MM.1S (cell line): ENCODE measurements at regions not wholly inside any gene's neighbourhood (a gene's known extent, or its start where the extent isn't known, plus 50 kb on each side); places are given as distances from the start of the nearest gene placed in this dataset.

Source experiments
- DNase-seq: peaks from one replicate; pipeline ENCODE4 v3.0.0-alpha.2; 2015
- H2AFZ ChIP-seq: fragments of 300-600 bp; sonication (generic); 2 replicates; pipeline ENCODE4 v1.6.0; 2016; ENCODE audit warnings: antibody characterized with exemption, low read length
- H3F3A ChIP-seq: fragments of 300-600 bp; sonication (generic); 2 replicates; pipeline ENCODE4 v1.6.1; 2016; ENCODE audit warnings: mild to moderate bottlenecking, antibody characterized with exemption, low read length, moderate library complexity, mixed read lengths; ENCODE audit not compliant: insufficient read depth
- H3K27ac ChIP-seq: fragments of 300-600 bp; sonication (generic); 2 replicates; pipeline ENCODE4 v1.5.1; 2016; ENCODE audit warnings: mild to moderate bottlenecking, low read length
- H3K27me3 ChIP-seq: fragments of 300-600 bp; sonication (generic); replicated peaks from 2 replicates; pipeline ENCODE4 v1.6.0; 2016; ENCODE audit warnings: low read length; ENCODE audit not compliant: insufficient read depth
- H3K36me3 ChIP-seq: fragments of 300-600 bp; sonication (generic); replicated peaks from 2 replicates; pipeline ENCODE4 v1.6.1; 2016; ENCODE audit warnings: mild to moderate bottlenecking, low read length, mixed read lengths; ENCODE audit not compliant: insufficient read depth
- H3K4me1 ChIP-seq: fragments of 300-600 bp; sonication (generic); 2 replicates; pipeline ENCODE4 v1.6.1; 2016; ENCODE audit warnings: low read length, mixed read lengths
- H3K4me2 ChIP-seq: fragments of 300-600 bp; sonication (generic); 2 replicates; pipeline ENCODE4 v1.6.0; 2016; ENCODE audit warnings: low read depth, low read length
- H3K4me3 ChIP-seq: fragments of 300-600 bp; sonication (generic); 2 replicates; pipeline ENCODE4 v1.5.1; 2016; ENCODE audit warnings: low read length, mixed read lengths
- H3K79me2 ChIP-seq: fragments of 300-600 bp; sonication (generic); 2 replicates; pipeline ENCODE4 v1.6.1; 2016; ENCODE audit warnings: mixed run types, low read length, mixed read lengths
- H3K9ac ChIP-seq: fragments of 300-600 bp; sonication (generic); 2 replicates; pipeline ENCODE4 v1.6.1; 2016; ENCODE audit warnings: low read length, mixed read lengths
- H3K9me2 ChIP-seq: fragments of 300-600 bp; sonication (generic); replicated peaks from 2 replicates; pipeline ENCODE4 v1.6.1; 2016; ENCODE audit warnings: mild to moderate bottlenecking, low read length, mixed read lengths; ENCODE audit not compliant: insufficient read depth
- H3K9me3 ChIP-seq: fragments of 300-600 bp; sonication (generic); replicated peaks from 2 replicates; pipeline ENCODE4 v1.6.1; 2016; ENCODE audit warnings: mild to moderate bottlenecking, low read length, mixed read lengths; ENCODE audit not compliant: insufficient read depth
- H4K20me1 ChIP-seq: fragments of 300-600 bp; sonication (generic); 2 replicates; pipeline ENCODE4 v1.6.1; 2016; ENCODE audit warnings: mild to moderate bottlenecking, low read length, moderate library complexity, mixed read lengths; ENCODE audit not compliant: insufficient read depth
- CTCF ChIP-seq: fragments of 300-600 bp; sonication (generic); IDR thresholded peaks from 2 replicates; pipeline ENCODE4 v1.5.1; 2016; ENCODE audit warnings: antibody characterized with exemption, low read length, mixed read lengths
- EZH2 ChIP-seq: fragments of 300-600 bp; sonication (generic); optimal IDR thresholded peaks from 2 replicates; pipeline ENCODE3; 2017; ENCODE audit warnings: low read depth, mild to moderate bottlenecking, antibody characterized with exemption, low read length, mixed read lengths
- EZH2phosphoT487 ChIP-seq: fragments of 300-600 bp; sonication (generic); IDR thresholded peaks from 2 replicates; pipeline ENCODE4 v1.6.1; 2018; ENCODE audit warnings: antibody characterized with exemption, low read length

GRCh38 chr12:126993898-126994297 is 1273.1 kb upstream of the TMEM132C start:
- Histone ChIP-seq H3K4me1 (no peaks in the 10 kb centered on the region), H3K79me2 (no peaks in the 10 kb centered on the region), H3K36me3 (no peaks in the 10 kb centered on the region), H3K9me3 (no peaks in the 10 kb centered on the region), H3K9me2 (no peaks in the 10 kb centered on the region), H3K9ac (no peak overlapping the region), H3F3A (no peaks in the 10 kb centered on the region), H3K4me2 (no peak overlapping the region), H3K27ac (no peak overlapping the region), H3K27me3 (no peaks in the 10 kb centered on the region), H4K20me1 (no peaks in the 10 kb centered on the region), H3K4me3 (no peak overlapping the region), H2AFZ (no peak overlapping the region)
- no peak for DNase-seq
- TF ChIP-seq EZH2phosphoT487 (no peak), EZH2 (no peak), CTCF (no peak)

- Histone ChIP-seq H4K20me1 (no peaks in the 10 kb centered on the region), H3K9me3 (no peaks in the 10 kb centered on the region), H3K79me2 (no peaks in the 10 kb centered on the region), H3K27me3 (no peaks in the 10 kb centered on the region), H3K4me2 (no peak overlapping the region), H3K9me2 (no peaks in the 10 kb centered on the region), H2AFZ (no peak overlapping the region), H3K4me3 (no peak overlapping the region), H3K4me1 (no peaks in the 10 kb centered on the region), H3K36me3 (no peaks in the 10 kb centered on the region), H3K9ac (no peak overlapping the region), H3K27ac (no peak overlapping the region), H3F3A (no peaks in the 10 kb centered on the region)
- TF ChIP-seq EZH2phosphoT487: no peak
- TF ChIP-seq CTCF: no peak
- no peak for TF ChIP-seq EZH2
- no peak for DNase-seq
Measured at GRCh38 chr12:126994599-126994998, 1272.4 kb upstream of the TMEM132C start.

- H3K27ac ChIP-seq: no peak overlapping the region
- no peak overlapping the region for H2AFZ ChIP-seq
- no peaks in the 10 kb centered on the region for H3F3A ChIP-seq
- no peak for DNase-seq
- no peaks in the 10 kb centered on the region for H3K9me3 ChIP-seq
- no peaks in the 10 kb centered on the region for H3K79me2 ChIP-seq
- H3K9ac ChIP-seq: no peak overlapping the region
- no peak for TF ChIP-seq CTCF
- no peak for TF ChIP-seq EZH2
- no peak for TF ChIP-seq EZH2phosphoT487
- no peaks in the 10 kb centered on the region for H3K9me2 ChIP-seq
- H4K20me1 ChIP-seq: no peaks in the 10 kb centered on the region
- no peaks in the 10 kb centered on the region for H3K4me1 ChIP-seq
- no peak overlapping the region for H3K4me2 ChIP-seq
- no peaks in the 10 kb centered on the region for H3K27me3 ChIP-seq
- H3K36me3 ChIP-seq: no peaks in the 10 kb centered on the region
- no peak overlapping the region for H3K4me3 ChIP-seq
Measured at GRCh38 chr12:126998031-126998430, 1268.9 kb upstream of the TMEM132C start.
